HCT116 (cell line): ENCODE measurements at regions not wholly inside any gene's neighbourhood (a gene's known extent, or its start where the extent isn't known, plus 50 kb on each side); places are given as distances from the start of the nearest gene placed in this dataset.

Experiments
- ATAC-seq: fragments of 200-7000 bp; cut with Tn5 transposase; 2 replicates; pipeline ENCODE4 v1.9.1; 2020; ENCODE audit warnings: mild to moderate bottlenecking, moderate library complexity
- BruUV-seq: library from RNA; stranded (reverse); fragments of 400-500 nt; replicated peaks from 2 replicates; lab custom pipeline; 2021; lab: Mats Ljungman, UMichigan
- CTCF ChIA-PET: fragments of 300-600 bp; sonication (Branson Sonifier 250); formaldehyde crosslinking; loops from one replicate; lab custom pipeline; 2021; ENCODE audit warnings: antibody characterized with exemption; lab: Charles Lee
- POLR2A ChIA-PET: fragments of 300-600, 350-600 bp; sonication (Branson Sonifier 250); formaldehyde crosslinking; loops from one replicate; lab custom pipeline; 2021; ENCODE audit warnings: antibody characterized with exemption; lab: Charles Lee
- RAD21 ChIA-PET, 2 experiments: fragments of 300-600 bp; sonication (Branson Sonifier 250); formaldehyde crosslinking; loops; one replicate each; lab custom pipeline; 2023; ENCODE audit warnings: low total read pairs in 2 of 2; ENCODE audit not compliant: uncharacterized antibody in 2 of 2, unreplicated experiment in 2 of 2, low non-redundant PET in 1 of 2; lab: Charles Lee
- DNase-seq: peaks from one replicate; pipeline ENCODE4 v3.0.0-alpha.2; 2010; ENCODE audit warnings: low read depth, low spot score
- H2AFZ ChIP-seq: fragments of 200-600 bp; shearing (Covaris generic), sonication (generic); 2 replicates; pipeline ENCODE4 v1.6.1; 2017; ENCODE audit warnings: low read depth, mixed run types, mixed read lengths, antibody characterized with exemption, low read length; ENCODE audit not compliant: poor library complexity, severe bottlenecking
- H3K27ac ChIP-seq: 2 replicates; pipeline ENCODE4 v1.5.1; 2012; ENCODE audit warnings: low read depth, low read length
- H3K27me3 ChIP-seq: fragments of 200-600 bp; sonication (generic); 2 replicates; pipeline ENCODE4 v1.6.1; 2016; ENCODE audit warnings: mixed run types, low read length, mixed read lengths; ENCODE audit not compliant: insufficient read depth
- H3K36me3 ChIP-seq, 2 experiments: fragments of 200-500 bp in 1 of 2; fragments of 200-600 bp in 1 of 2; sonication (Bioruptor generic) in 1 of 2; sonication (generic) in 1 of 2; 2 replicates each; pipeline versions ENCODE4 v1.5.1 to v1.6.1; 2014 to 2016; ENCODE audit warnings: low read length in 2 of 2, inconsistent platforms in 1 of 2, mixed read lengths in 1 of 2, mixed run types in 1 of 2; ENCODE audit not compliant: insufficient read depth in 2 of 2, control insufficient read depth in 1 of 2
- H3K4me1 ChIP-seq, 2 experiments: fragments of 200-600 bp in 1 of 2; sonication (generic) in 1 of 2; 2 replicates each; pipeline versions ENCODE4 v1.5.1 to v1.6.1; 2012 to 2017; ENCODE audit warnings: low read length in 2 of 2, inconsistent platforms in 1 of 2, mild to moderate bottlenecking in 1 of 2, mixed read lengths in 1 of 2, mixed run types in 1 of 2, moderate library complexity in 1 of 2; ENCODE audit not compliant: insufficient read depth in 2 of 2, control insufficient read depth in 1 of 2
- H3K4me2 ChIP-seq: fragments of 200-600 bp; sonication (generic); 2 replicates; pipeline ENCODE4 v1.6.1; 2017; ENCODE audit warnings: mixed run types, low read length, mixed read lengths
- H3K4me3 ChIP-seq, 2 experiments: fragments of 200-600 bp in 1 of 2; sonication (generic) in 1 of 2; replicated peaks in 1 of 2; 2 replicates each; pipeline ENCODE4 v1.5.1; 2011 to 2016; ENCODE audit warnings: low read length in 2 of 2, control low read depth in 1 of 2, low read depth in 1 of 2, mild to moderate bottlenecking in 1 of 2, mixed read lengths in 1 of 2, mixed run types in 1 of 2
- H3K79me2 ChIP-seq: fragments of 200-600 bp; sonication (generic); 2 replicates; pipeline ENCODE4 v1.6.1; 2017; ENCODE audit warnings: mild to moderate bottlenecking, mixed run types, low read length, moderate library complexity, mixed read lengths; ENCODE audit not compliant: insufficient read depth
- H3K9ac ChIP-seq: fragments of 200-600 bp; sonication (generic); 2 replicates; pipeline ENCODE4 v1.6.1; 2016; ENCODE audit warnings: low read length, mixed read lengths
- H3K9me2 ChIP-seq: fragments of 200-600 bp; sonication (generic), shearing (Covaris generic); 2 replicates; pipeline ENCODE4 v1.6.1; 2017; ENCODE audit warnings: mixed run types, mild to moderate bottlenecking, moderate library complexity; ENCODE audit not compliant: insufficient read depth
- H3K9me3 ChIP-seq, 2 experiments: fragments of 200-500 bp in 1 of 2; fragments of 200-600 bp in 1 of 2; sonication (Bioruptor generic) in 1 of 2; sonication (generic) in 1 of 2; 2 replicates each; pipeline ENCODE4 v1.6.1; 2014 to 2017; ENCODE audit warnings: low read length in 2 of 2, mixed read lengths in 2 of 2, inconsistent platforms in 1 of 2, low read depth in 1 of 2, mild to moderate bottlenecking in 1 of 2, mixed run types in 1 of 2, moderate library complexity in 1 of 2; ENCODE audit not compliant: control insufficient read depth in 1 of 2, insufficient read depth in 1 of 2
- H4K20me1 ChIP-seq: fragments of 200-600 bp; sonication (generic), shearing (Covaris generic); 2 replicates; pipeline ENCODE4 v1.6.1; 2017; ENCODE audit warnings: mixed run types, mild to moderate bottlenecking, moderate library complexity; ENCODE audit not compliant: insufficient read depth
- ELF1 ChIP-seq: IDR thresholded peaks from 2 replicates; pipeline ENCODE4 v1.6.1; 2012; ENCODE audit warnings: low read depth, borderline replicate concordance
- EZH2 ChIP-seq: fragments of 200-600 bp; sonication (generic); IDR thresholded peaks from 2 replicates; pipeline ENCODE4 v1.6.1; 2017; ENCODE audit warnings: antibody characterized with exemption, mixed run types
- EZH2phosphoT487 ChIP-seq: fragments of 200-600 bp; IDR thresholded peaks from 2 replicates; pipeline ENCODE4 v1.6.1; 2018; ENCODE audit warnings: antibody characterized with exemption, borderline replicate concordance
- FOSL1 ChIP-seq: IDR thresholded peaks from 2 replicates; pipeline ENCODE4 v1.6.1; 2012; ENCODE audit warnings: low read depth
- JUND ChIP-seq: IDR thresholded peaks from 2 replicates; pipeline ENCODE4 v1.6.1; 2012
- POLR2A ChIP-seq: IDR thresholded peaks from 2 replicates; pipeline ENCODE4 v1.7.0; 2011; ENCODE audit warnings: borderline replicate concordance; ENCODE audit not compliant: insufficient read depth, insufficient read length; ENCODE audit errors: extremely low read depth
- SRF ChIP-seq: IDR thresholded peaks from 2 replicates; pipeline ENCODE4 v1.6.1; 2012; ENCODE audit warnings: low read depth
- YY1 ChIP-seq: IDR thresholded peaks from 2 replicates; pipeline ENCODE4 v1.6.1; 2011; ENCODE audit warnings: low read length, low read depth, moderate library complexity, mild to moderate bottlenecking; ENCODE audit not compliant: insufficient replicate concordance; ENCODE audit errors: extremely low read depth
- intact Hi-C: fragments of 100-400 bp; cut with micrococcal nuclease; formaldehyde crosslinking; loops from 2 replicates; pipeline ENCODE4 v1.10.0; 2022
- TF ChIP-seq, protein P1 (sequence below): IDR thresholded peaks from 2 replicates; pipeline ENCODE4 v1.6.1; 2012; ENCODE audit warnings: low read depth
- TF ChIP-seq, protein P2 (sequence below): IDR thresholded peaks from 2 replicates; pipeline ENCODE4 v1.6.1; 2012
- TF ChIP-seq, protein P3 (sequence below), 3 experiments: fragments of 200-600 bp in 1 of 3; sonication (generic) in 1 of 3; IDR thresholded peaks in 2 of 3; conservative IDR thresholded peaks in 1 of 3; 2 replicates each; pipeline ENCODE4 v1.5.1; 2012 to 2017; ENCODE audit warnings: low read depth in 2 of 3, low read length in 2 of 3, antibody characterized with exemption in 1 of 3, borderline replicate concordance in 1 of 3, control low read depth in 1 of 3, mild to moderate bottlenecking in 1 of 3, mixed read lengths in 1 of 3, mixed run types in 1 of 3, moderate library complexity in 1 of 3; ENCODE audit not compliant: insufficient read depth in 1 of 3

DNA sequence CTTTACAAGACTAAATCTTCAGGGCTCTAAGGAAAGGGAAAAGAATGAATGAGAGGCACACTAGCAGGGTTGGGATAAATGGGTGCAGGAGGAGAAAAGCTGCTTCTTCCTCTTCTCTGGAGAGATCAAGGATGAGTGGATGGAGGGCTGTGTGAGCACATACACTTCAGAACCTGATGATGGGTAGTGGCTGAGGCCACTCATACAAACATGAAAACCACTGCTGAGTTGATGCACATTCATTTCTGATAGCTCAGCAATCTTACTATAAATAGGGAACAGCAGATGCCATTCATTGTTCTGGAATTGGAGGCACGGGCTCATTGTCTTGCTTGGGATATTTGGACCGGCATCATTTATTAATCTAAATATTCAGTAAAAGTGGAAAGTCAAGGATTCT, 152.4 kb upstream of the KCTD1 start:
- no peaks in the 10 kb centered on the region for H3K9me2 ChIP-seq
- H3K27me3 ChIP-seq: peaks cover 25% of the 10 kb centered on the region
- no peaks in the 10 kb centered on the region for H3K9me3 ChIP-seq
- no peak overlapping the region for H3K27ac ChIP-seq
- intact Hi-C loops: no loop called here
- no peak overlapping the region for H2AFZ ChIP-seq
- RAD21 ChIA-PET: no interaction called here
- H4K20me1 ChIP-seq: no peaks in the 10 kb centered on the region
- no peaks in the 10 kb centered on the region for H3K4me1 ChIP-seq
- ATAC-seq (no peak), DNase-seq (no peak)
- TF ChIP-seq EZH2phosphoT487: no peak
- TF ChIP-seq, protein P1, sequence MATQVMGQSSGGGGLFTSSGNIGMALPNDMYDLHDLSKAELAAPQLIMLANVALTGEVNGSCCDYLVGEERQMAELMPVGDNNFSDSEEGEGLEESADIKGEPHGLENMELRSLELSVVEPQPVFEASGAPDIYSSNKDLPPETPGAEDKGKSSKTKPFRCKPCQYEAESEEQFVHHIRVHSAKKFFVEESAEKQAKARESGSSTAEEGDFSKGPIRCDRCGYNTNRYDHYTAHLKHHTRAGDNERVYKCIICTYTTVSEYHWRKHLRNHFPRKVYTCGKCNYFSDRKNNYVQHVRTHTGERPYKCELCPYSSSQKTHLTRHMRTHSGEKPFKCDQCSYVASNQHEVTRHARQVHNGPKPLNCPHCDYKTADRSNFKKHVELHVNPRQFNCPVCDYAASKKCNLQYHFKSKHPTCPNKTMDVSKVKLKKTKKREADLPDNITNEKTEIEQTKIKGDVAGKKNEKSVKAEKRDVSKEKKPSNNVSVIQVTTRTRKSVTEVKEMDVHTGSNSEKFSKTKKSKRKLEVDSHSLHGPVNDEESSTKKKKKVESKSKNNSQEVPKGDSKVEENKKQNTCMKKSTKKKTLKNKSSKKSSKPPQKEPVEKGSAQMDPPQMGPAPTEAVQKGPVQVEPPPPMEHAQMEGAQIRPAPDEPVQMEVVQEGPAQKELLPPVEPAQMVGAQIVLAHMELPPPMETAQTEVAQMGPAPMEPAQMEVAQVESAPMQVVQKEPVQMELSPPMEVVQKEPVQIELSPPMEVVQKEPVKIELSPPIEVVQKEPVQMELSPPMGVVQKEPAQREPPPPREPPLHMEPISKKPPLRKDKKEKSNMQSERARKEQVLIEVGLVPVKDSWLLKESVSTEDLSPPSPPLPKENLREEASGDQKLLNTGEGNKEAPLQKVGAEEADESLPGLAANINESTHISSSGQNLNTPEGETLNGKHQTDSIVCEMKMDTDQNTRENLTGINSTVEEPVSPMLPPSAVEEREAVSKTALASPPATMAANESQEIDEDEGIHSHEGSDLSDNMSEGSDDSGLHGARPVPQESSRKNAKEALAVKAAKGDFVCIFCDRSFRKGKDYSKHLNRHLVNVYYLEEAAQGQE: no peak
- H3K79me2 ChIP-seq: no peaks in the 10 kb centered on the region
- CTCF ChIA-PET: no interaction called here
- BruUV-seq: no TSS peak
- no peak overlapping the region for H3K9ac ChIP-seq
- H3K4me3 ChIP-seq: no peak overlapping the region
- no peak overlapping the region for H3K4me2 ChIP-seq
- POLR2A ChIA-PET: no interaction called here
- no peaks in the 10 kb centered on the region for H3K36me3 ChIP-seq

DNA sequence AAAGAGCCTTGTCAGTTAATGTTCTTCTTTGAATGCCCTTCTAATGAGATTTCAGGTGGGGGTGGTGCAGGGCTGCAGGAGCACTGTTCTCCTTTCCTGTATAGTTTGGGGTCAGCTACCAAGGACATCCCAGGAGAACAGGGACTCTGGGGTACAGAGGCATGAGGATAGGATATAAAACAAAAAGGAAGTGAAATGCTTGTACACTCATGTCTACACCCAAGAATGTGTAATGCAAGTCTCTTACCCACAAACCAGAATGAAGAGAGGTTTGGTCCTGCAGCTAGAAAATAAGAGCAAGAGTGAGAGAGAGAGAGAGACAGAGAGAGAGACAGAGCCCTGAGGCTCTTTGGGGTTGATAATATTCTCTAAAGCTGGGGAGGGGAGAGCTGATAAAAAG, 151.8 kb upstream of the KCTD1 start:
- Histone ChIP-seq H3K36me3 (no peaks in the 10 kb centered on the region), H3K79me2 (no peaks in the 10 kb centered on the region), H3K27ac (no peak overlapping the region), H3K9me3 (no peaks in the 10 kb centered on the region), H3K9ac (no peak overlapping the region), H3K4me1 (no peaks in the 10 kb centered on the region), H3K4me2 (no peak overlapping the region), H4K20me1 (no peaks in the 10 kb centered on the region), H2AFZ (no peak overlapping the region), H3K9me2 (no peaks in the 10 kb centered on the region), H3K4me3 (no peak overlapping the region), H3K27me3 (peaks cover 29% of the 10 kb centered on the region)
- ATAC-seq (no peak), DNase-seq (no peak)
- ChIA-PET RAD21 (no interaction called here), POLR2A (no interaction called here), CTCF (no interaction called here)
- no TSS peak for BruUV-seq
- intact Hi-C loops: no loop called here
- no peak for TF ChIP-seq SRF
- TF ChIP-seq YY1: no peak
- no peak for TF ChIP-seq EZH2
- TF ChIP-seq JUND: no peak
- no peak for TF ChIP-seq FOSL1
- no peak for TF ChIP-seq ELF1
- TF ChIP-seq, protein P2, sequence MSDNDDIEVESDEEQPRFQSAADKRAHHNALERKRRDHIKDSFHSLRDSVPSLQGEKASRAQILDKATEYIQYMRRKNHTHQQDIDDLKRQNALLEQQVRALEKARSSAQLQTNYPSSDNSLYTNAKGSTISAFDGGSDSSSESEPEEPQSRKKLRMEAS: no peak
- TF ChIP-seq, protein P3, sequence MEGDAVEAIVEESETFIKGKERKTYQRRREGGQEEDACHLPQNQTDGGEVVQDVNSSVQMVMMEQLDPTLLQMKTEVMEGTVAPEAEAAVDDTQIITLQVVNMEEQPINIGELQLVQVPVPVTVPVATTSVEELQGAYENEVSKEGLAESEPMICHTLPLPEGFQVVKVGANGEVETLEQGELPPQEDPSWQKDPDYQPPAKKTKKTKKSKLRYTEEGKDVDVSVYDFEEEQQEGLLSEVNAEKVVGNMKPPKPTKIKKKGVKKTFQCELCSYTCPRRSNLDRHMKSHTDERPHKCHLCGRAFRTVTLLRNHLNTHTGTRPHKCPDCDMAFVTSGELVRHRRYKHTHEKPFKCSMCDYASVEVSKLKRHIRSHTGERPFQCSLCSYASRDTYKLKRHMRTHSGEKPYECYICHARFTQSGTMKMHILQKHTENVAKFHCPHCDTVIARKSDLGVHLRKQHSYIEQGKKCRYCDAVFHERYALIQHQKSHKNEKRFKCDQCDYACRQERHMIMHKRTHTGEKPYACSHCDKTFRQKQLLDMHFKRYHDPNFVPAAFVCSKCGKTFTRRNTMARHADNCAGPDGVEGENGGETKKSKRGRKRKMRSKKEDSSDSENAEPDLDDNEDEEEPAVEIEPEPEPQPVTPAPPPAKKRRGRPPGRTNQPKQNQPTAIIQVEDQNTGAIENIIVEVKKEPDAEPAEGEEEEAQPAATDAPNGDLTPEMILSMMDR (IDR thresholded peaks at IDR 0.05 in 2 of 3, conservative IDR thresholded peaks at IDR 0.05 in 1 of 3; ENCODE audit: borderline replicate concordance in 1 of 3, insufficient read depth in 1 of 3, low read depth in 2 of 3, low read length in 2 of 3): no peak
- no peak for TF ChIP-seq POLR2A
